ENCODE measurements at regions not wholly inside any gene's neighbourhood (a gene's known extent, or its start where the extent isn't known, plus 50 kb on each side); places are given as distances from the start of the nearest gene placed in this dataset.

DNA sequence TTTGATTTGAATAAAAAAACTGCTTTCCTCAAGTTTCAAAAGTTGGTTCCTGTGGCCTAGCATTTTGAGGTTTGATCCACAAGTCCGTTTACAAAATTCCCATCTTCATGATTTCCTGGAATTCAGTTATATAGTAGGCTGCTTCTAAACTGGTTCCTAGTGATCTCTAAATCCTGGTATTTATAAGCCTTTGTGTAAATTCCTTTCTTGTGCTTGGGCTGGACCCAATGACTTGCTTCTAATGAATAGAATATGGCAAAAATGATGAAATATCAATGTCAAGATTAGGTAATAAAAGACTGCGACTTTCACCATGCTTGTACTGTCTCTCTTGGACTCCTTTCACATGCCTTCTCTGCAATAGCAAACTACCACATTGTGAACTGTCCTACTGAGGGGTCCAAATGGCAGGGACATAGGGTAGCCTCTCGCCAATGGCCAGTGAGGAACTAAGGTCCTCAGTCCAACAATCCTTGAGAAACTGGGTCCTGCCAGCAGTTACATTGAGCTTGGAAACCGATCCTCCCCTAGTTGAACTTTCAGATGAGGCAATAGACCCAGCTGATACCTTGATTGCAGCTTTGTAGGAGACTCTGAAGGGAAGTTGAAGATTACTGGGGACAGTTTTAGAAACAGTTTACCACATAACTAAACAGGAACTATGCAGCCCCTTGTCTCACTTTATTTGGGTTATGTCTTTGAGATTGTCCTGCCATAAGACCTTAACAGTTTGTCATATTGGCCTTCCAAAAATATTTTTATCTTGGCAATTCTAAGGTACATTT, 303.9 kb upstream of the TBC1D5 start:
- TF ChIP-seq CTCF (optimal IDR thresholded peaks at IDR 0.05 in 1 of 3, IDR thresholded peaks at IDR 0.05 in 1 of 3, conservative IDR thresholded peaks at IDR 0.05 in 1 of 3; ENCODE audit: extremely low read depth in 1 of 3, insufficient read depth in 2 of 3, low read length in 3 of 3) (no peak), EZH2 (IDR thresholded peaks at IDR 0.05; ENCODE audit: low read length) (no peak)
